ENCODE measurements at regions not wholly inside any gene's neighbourhood (a gene's known extent, or its start where the extent isn't known, plus 50 kb on each side); places are given as distances from the start of the nearest gene placed in this dataset.

GRCh38 chr7:18426564-18427226 lies 68.9 kb upstream of the HDAC9 start:
- TF ChIP-seq TAF1 (IDR thresholded peaks at IDR 0.05; ENCODE audit: borderline replicate concordance, insufficient read depth, low read length) (no peak), FOXP2 (optimal IDR thresholded peaks at IDR 0.05; ENCODE audit: borderline replicate concordance, extremely low read depth, extremely low read length, insufficient read depth) (no peak), SIN3A (IDR thresholded peaks at IDR 0.05; ENCODE audit: borderline replicate concordance, insufficient read depth, low read length) (no peak), REST (IDR thresholded peaks at IDR 0.05; ENCODE audit: insufficient read depth in 1 of 2, low read depth in 2 of 2, low read length in 2 of 2) (no peak), POLR2AphosphoS5 (IDR thresholded peaks at IDR 0.05; ENCODE audit: low read depth, low read length) (no peak)

GRCh38 chr7:18429547-18429946 lies 66.0 kb upstream of the HDAC9 start:
- TF ChIP-seq SIN3A (IDR thresholded peaks at IDR 0.05; ENCODE audit: borderline replicate concordance, insufficient read depth, low read length): no peak
- TF ChIP-seq FOXP2 (optimal IDR thresholded peaks at IDR 0.05; ENCODE audit: borderline replicate concordance, extremely low read depth, extremely low read length, insufficient read depth): no peak
- no peak for TF ChIP-seq REST (IDR thresholded peaks at IDR 0.05; ENCODE audit: insufficient read depth in 1 of 2, low read depth in 2 of 2, low read length in 2 of 2)
- no peak for TF ChIP-seq POLR2AphosphoS5 (IDR thresholded peaks at IDR 0.05; ENCODE audit: low read depth, low read length)
- TF ChIP-seq TAF1 (IDR thresholded peaks at IDR 0.05; ENCODE audit: borderline replicate concordance, insufficient read depth, low read length): no peak

GRCh38 chr7:18430810-18431209 lies 64.7 kb upstream of the HDAC9 start:
- no peak for TF ChIP-seq REST (IDR thresholded peaks at IDR 0.05; ENCODE audit: insufficient read depth in 1 of 2, low read depth in 2 of 2, low read length in 2 of 2)
- TF ChIP-seq TAF1 (IDR thresholded peaks at IDR 0.05; ENCODE audit: borderline replicate concordance, insufficient read depth, low read length): no peak
- no peak for TF ChIP-seq FOXP2 (optimal IDR thresholded peaks at IDR 0.05; ENCODE audit: borderline replicate concordance, extremely low read depth, extremely low read length, insufficient read depth)
- no peak for TF ChIP-seq POLR2AphosphoS5 (IDR thresholded peaks at IDR 0.05; ENCODE audit: low read depth, low read length)
- TF ChIP-seq SIN3A (IDR thresholded peaks at IDR 0.05; ENCODE audit: borderline replicate concordance, insufficient read depth, low read length): no peak

- TF ChIP-seq POLR2AphosphoS5 (IDR thresholded peaks at IDR 0.05; ENCODE audit: low read depth, low read length) (no peak), FOXP2 (optimal IDR thresholded peaks at IDR 0.05; ENCODE audit: borderline replicate concordance, extremely low read depth, extremely low read length, insufficient read depth) (no peak), TAF1 (IDR thresholded peaks at IDR 0.05; ENCODE audit: borderline replicate concordance, insufficient read depth, low read length) (no peak), REST (IDR thresholded peaks at IDR 0.05; ENCODE audit: insufficient read depth in 1 of 2, low read depth in 2 of 2, low read length in 2 of 2) (no peak), SIN3A (IDR thresholded peaks at IDR 0.05; ENCODE audit: borderline replicate concordance, insufficient read depth, low read length) (no peak)
Measured at GRCh38 chr7:18434171-18434570, 61.4 kb upstream of the HDAC9 start.

Data from PFSK-1 (cell line).